HepG2 (cell line): ENCODE measurements at regions not wholly inside any gene's neighbourhood (a gene's known extent, or its start where the extent isn't known, plus 50 kb on each side); places are given as distances from the start of the nearest gene placed in this dataset.

ENCODE experiments used
- ATRX ChIP-seq: sonication (generic); formaldehyde crosslinking; IDR thresholded peaks from 2 replicates; pipeline ENCODE4 v1.4.0; 2020; ENCODE audit warnings: missing genetic modification reagents, borderline replicate concordance
- CREM ChIP-seq, 2 experiments: sonication (generic) in 1 of 2; formaldehyde crosslinking in 1 of 2; IDR thresholded peaks; 2 replicates each; pipeline versions ENCODE4 v1.4.0 to v1.6.1; 2016 to 2020; ENCODE audit warnings: antibody characterized with exemption in 1 of 2, mild to moderate bottlenecking in 1 of 2, missing genetic modification reagents in 1 of 2
- GABPB1 ChIP-seq: IDR thresholded peaks from 2 replicates; pipeline ENCODE4 v1.6.1; 2016; ENCODE audit warnings: mild to moderate bottlenecking, missing genetic modification reagents, moderate library complexity, missing compliant biosample characterization
- KDM5A ChIP-seq: fragments of 200-600 bp; sonication (generic); IDR thresholded peaks from 2 replicates; pipeline ENCODE4 v1.7.0; 2018; ENCODE audit warnings: antibody characterized with exemption, mild to moderate bottlenecking, low read length, borderline replicate concordance
- KLF16 ChIP-seq, 2 experiments: sonication (generic) in 1 of 2; formaldehyde crosslinking in 1 of 2; IDR thresholded peaks; 2 replicates each; pipeline versions ENCODE4 v1.6.1 to v1.8.0; 2016 to 2023; ENCODE audit warnings: missing genetic modification reagents in 2 of 2, missing compliant biosample characterization in 1 of 2
- MAF1 ChIP-seq: sonication (generic); formaldehyde crosslinking; IDR thresholded peaks from 2 replicates; pipeline ENCODE4 v1.5.0; 2020; ENCODE audit warnings: missing genetic modification reagents, borderline replicate concordance
- SNAPC4 ChIP-seq: sonication (generic); formaldehyde crosslinking; IDR thresholded peaks from 2 replicates; pipeline ENCODE4 v1.4.0; 2020; ENCODE audit warnings: mild to moderate bottlenecking, missing genetic modification reagents
- SRF ChIP-seq: IDR thresholded peaks from 2 replicates; pipeline ENCODE4 v1.6.1; 2011; ENCODE audit warnings: mild to moderate bottlenecking, low read depth, low read length, moderate library complexity
- SYNCRIP ChIP-seq: fragments of 200-400 bp; formaldehyde crosslinking; IDR thresholded peaks from 2 replicates; pipeline ENCODE4 v1.6.1; 2018; ENCODE audit warnings: mild to moderate bottlenecking, low read depth, low read length; ENCODE audit not compliant: insufficient read depth
- TP53 ChIP-seq: sonication (generic); formaldehyde crosslinking; conservative IDR thresholded peaks from 2 replicates; pipeline ENCODE4 v1.4.0; 2020; ENCODE audit warnings: missing genetic modification reagents
- ZNF30 ChIP-seq: sonication (generic); formaldehyde crosslinking; IDR thresholded peaks from 2 replicates; pipeline ENCODE4 v1.5.0; 2020; ENCODE audit warnings: mild to moderate bottlenecking, missing genetic modification reagents

GRCh38 chr1:82790556-82790955 is 989.8 kb downstream of the ADGRL2 start:
- TF ChIP-seq SNAPC4 (CRISPR knock-in tag) (no peak), ATRX (CRISPR knock-in tag) (no peak), SYNCRIP (no peak), KDM5A (no peak), TP53 (CRISPR knock-in tag) (no peak), ZNF30 (no peak), KLF16 (CRISPR knock-in tag; IDR thresholded peaks at IDR 0.05) (no peak), MAF1 (no peak), SRF (no peak), CREM (IDR thresholded peaks at IDR 0.05) (no peak), CREM (CRISPR knock-in tag; IDR thresholded peaks at IDR 0.05) (no peak), GABPB1 (CRISPR knock-in tag) (no peak)
